ENCODE measurements at regions not wholly inside any gene's neighbourhood (a gene's known extent, or its start where the extent isn't known, plus 50 kb on each side); places are given as distances from the start of the nearest gene placed in this dataset.

- no peak for TF ChIP-seq USF2 (IDR thresholded peaks at IDR 0.05; ENCODE audit: low read length)
- no peak for TF ChIP-seq PHF8 (conservative IDR thresholded peaks at IDR 0.05; ENCODE audit: low read depth, low read length)
- no peak for TF ChIP-seq ATF3 (IDR thresholded peaks at IDR 0.05; ENCODE audit: insufficient read depth, low read depth, low read length)
- TF ChIP-seq RFX5 (IDR thresholded peaks at IDR 0.05; ENCODE audit: borderline replicate concordance, low read depth, low read length): no peak
- TF ChIP-seq POU5F1 (IDR thresholded peaks at IDR 0.05; ENCODE audit: low read depth, low read length): no peak
- TF ChIP-seq CHD1 (IDR thresholded peaks at IDR 0.05; ENCODE audit: low read depth, low read length): no peak
- no peak for TF ChIP-seq BACH1 (IDR thresholded peaks at IDR 0.05; ENCODE audit: low read length)
- no peak for TF ChIP-seq SIN3A (conservative IDR thresholded peaks at IDR 0.05 in 1 of 2, IDR thresholded peaks at IDR 0.05 in 1 of 2; ENCODE audit: low read depth in 1 of 2, low read length in 2 of 2)
- no peak for TF ChIP-seq GABPA (IDR thresholded peaks at IDR 0.05; ENCODE audit: borderline replicate concordance, insufficient read depth, low read length)
These were observed 103.4 kb upstream of the SASH1 start (continued) for GRCh38 chr6:148239215-148239614.

Data from H1 (cell line).